Astrocyte (in vitro differentiated cells and primary cell): ENCODE measurements at regions not wholly inside any gene's neighbourhood (a gene's known extent, or its start where the extent isn't known, plus 50 kb on each side); places are given as distances from the start of the nearest gene placed in this dataset.
"Not testable (repeated sequence)": the region's sequence is repeated elsewhere in the genome, so short reads cannot be mapped to it uniquely, and the experiment has no call there.

Source experiments
- EZH2 ChIP-seq: IDR thresholded peaks from 2 replicates; pipeline ENCODE4 v1.6.1; 2012; ENCODE audit warnings: mild to moderate bottlenecking, low read length, inconsistent platforms; ENCODE audit not compliant: insufficient read depth
- TF ChIP-seq, protein P1 (sequence below): IDR thresholded peaks from 2 replicates; pipeline ENCODE4 v1.5.1; 2011; ENCODE audit warnings: low read depth, mild to moderate bottlenecking, inconsistent platforms, low read length, moderate library complexity; ENCODE audit not compliant: insufficient read depth

DNA sequence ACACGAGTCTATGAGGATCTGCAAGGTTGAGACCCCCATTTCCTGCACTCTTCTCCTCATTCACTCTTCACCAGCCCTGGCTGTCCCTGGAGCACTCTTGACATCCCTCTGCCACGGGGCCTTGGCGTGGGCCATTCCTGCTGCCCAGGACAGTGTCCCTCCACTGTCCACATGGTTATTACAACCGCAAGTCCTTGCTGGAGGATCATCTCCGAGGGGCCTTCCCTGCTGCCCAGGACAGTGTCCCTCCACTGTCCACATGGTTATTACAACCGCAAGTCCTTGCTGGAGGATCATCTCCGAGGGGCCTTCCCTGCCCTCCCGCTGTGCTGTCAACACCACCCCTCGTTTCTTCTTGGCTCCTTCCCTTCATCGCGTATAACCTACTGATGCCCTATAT is 850.7 kb downstream of the TBC1D22A start:
- TF ChIP-seq, protein P1, sequence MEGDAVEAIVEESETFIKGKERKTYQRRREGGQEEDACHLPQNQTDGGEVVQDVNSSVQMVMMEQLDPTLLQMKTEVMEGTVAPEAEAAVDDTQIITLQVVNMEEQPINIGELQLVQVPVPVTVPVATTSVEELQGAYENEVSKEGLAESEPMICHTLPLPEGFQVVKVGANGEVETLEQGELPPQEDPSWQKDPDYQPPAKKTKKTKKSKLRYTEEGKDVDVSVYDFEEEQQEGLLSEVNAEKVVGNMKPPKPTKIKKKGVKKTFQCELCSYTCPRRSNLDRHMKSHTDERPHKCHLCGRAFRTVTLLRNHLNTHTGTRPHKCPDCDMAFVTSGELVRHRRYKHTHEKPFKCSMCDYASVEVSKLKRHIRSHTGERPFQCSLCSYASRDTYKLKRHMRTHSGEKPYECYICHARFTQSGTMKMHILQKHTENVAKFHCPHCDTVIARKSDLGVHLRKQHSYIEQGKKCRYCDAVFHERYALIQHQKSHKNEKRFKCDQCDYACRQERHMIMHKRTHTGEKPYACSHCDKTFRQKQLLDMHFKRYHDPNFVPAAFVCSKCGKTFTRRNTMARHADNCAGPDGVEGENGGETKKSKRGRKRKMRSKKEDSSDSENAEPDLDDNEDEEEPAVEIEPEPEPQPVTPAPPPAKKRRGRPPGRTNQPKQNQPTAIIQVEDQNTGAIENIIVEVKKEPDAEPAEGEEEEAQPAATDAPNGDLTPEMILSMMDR, result not testable (repeated sequence)
- not testable (repeated sequence) for TF ChIP-seq EZH2
